K562 (cell line): ENCODE measurements at regions not wholly inside any gene's neighbourhood (a gene's known extent, or its start where the extent isn't known, plus 50 kb on each side); places are given as distances from the start of the nearest gene placed in this dataset.

ENCODE experiments used
- ATAC-seq: fragments of 200-7000 bp; cut with Tn5 transposase; 3 replicates; pipeline ENCODE4 v1.9.1; 2020; ENCODE audit warnings: moderate library complexity
- BruUV-seq: library from RNA; stranded (reverse); fragments of 400-500 nt; replicated peaks from 2 replicates; lab custom pipeline; 2021; lab: Mats Ljungman, UMichigan
- CTCF ChIA-PET: fragments of 300-600 bp; formaldehyde crosslinking; extraction: SDS; loops from one replicate; lab custom pipeline; 2021; ENCODE audit warnings: low intra/inter-chr PET ratio; lab: Yijun Ruan, JAX
- POLR2A ChIA-PET: fragments of 300-600, 350-650 bp; sonication (Branson Sonifier 250); formaldehyde crosslinking; extraction: SDS; loops from one replicate; lab custom pipeline; 2021; ENCODE audit warnings: antibody characterized with exemption, inconsistent platforms; lab: Yijun Ruan, JAX
- DNase-seq, 4 experiments: peaks; one replicate each; pipeline versions ENCODE4 v3.0.0 to v3.0.0-alpha.2; 2011 to 2018; ENCODE audit warnings: low spot score in 3 of 4, mixed read lengths in 3 of 4; ENCODE audit errors: extremely low read depth in 1 of 4
- FAIRE-seq: peaks from 2 replicates; lab custom pipeline; 2011; peaks lifted over from hg19 to GRCh38; lab: Jason Lieb, UNC
- H2AFZ ChIP-seq: 2 replicates; pipeline ENCODE4 v1.6.0; 2011; ENCODE audit warnings: low read depth, low read length, control low read depth, inconsistent platforms
- H3K27ac ChIP-seq: fragments of 200-600 bp; 3 replicates; pipeline ENCODE4 v1.8.0; 2011; ENCODE audit warnings: low read depth, mild to moderate bottlenecking, control low read depth, inconsistent platforms, low read length, moderate library complexity, mixed read lengths; ENCODE audit errors: extremely low read depth
- H3K27me3 ChIP-seq, 2 experiments: fragments of 300-600 bp in 1 of 2; 2 replicates in 1 of 2; 3 replicates in 1 of 2; pipeline versions ENCODE4 v1.6.0 to v1.8.0; 2011; ENCODE audit warnings: inconsistent platforms in 2 of 2, low read length in 2 of 2, mild to moderate bottlenecking in 1 of 2, mixed read lengths in 1 of 2, moderate library complexity in 1 of 2; ENCODE audit not compliant: control insufficient read depth in 2 of 2, insufficient read depth in 2 of 2
- H3K36me3 ChIP-seq: fragments of 300-600 bp; 3 replicates; pipeline ENCODE4 v1.8.0; 2011; ENCODE audit warnings: mild to moderate bottlenecking, low read length, inconsistent platforms; ENCODE audit not compliant: control insufficient read depth, insufficient read depth
- H3K4me1 ChIP-seq, 2 experiments: fragments of 200-600 bp in 1 of 2; replicated peaks in 1 of 2; 2 replicates in 1 of 2; 3 replicates in 1 of 2; pipeline versions ENCODE4 v1.5.1 to v1.8.0; 2011; ENCODE audit warnings: inconsistent platforms in 2 of 2, low read length in 2 of 2, mild to moderate bottlenecking in 1 of 2, mixed read lengths in 1 of 2, moderate library complexity in 1 of 2; ENCODE audit not compliant: control insufficient read depth in 2 of 2, insufficient read depth in 2 of 2
- H3K4me2 ChIP-seq: 2 replicates; pipeline ENCODE4 v1.6.1; 2011; ENCODE audit warnings: low read length, control low read depth, inconsistent platforms, mixed read lengths; ENCODE audit not compliant: insufficient read depth
- H3K4me3 ChIP-seq: fragments of 200-600 bp; sonication (generic), shearing (Covaris generic); 2 replicates; pipeline ENCODE4 v1.5.1; 2016; ENCODE audit warnings: control low read depth, inconsistent platforms
- H3K79me2 ChIP-seq: fragments of 200-600 bp; 3 replicates; pipeline ENCODE4 v1.8.0; 2011; ENCODE audit warnings: low read length, inconsistent platforms; ENCODE audit not compliant: control insufficient read depth, insufficient read depth
- H3K9ac ChIP-seq, 2 experiments: 2 replicates each; pipeline versions ENCODE4 v1.6.0 to v1.6.1; 2011; ENCODE audit warnings: low read depth in 2 of 2, low read length in 2 of 2, control low read depth in 1 of 2, inconsistent platforms in 1 of 2, mild to moderate bottlenecking in 1 of 2, mixed read lengths in 1 of 2; ENCODE audit not compliant: insufficient read depth in 1 of 2
- H3K9me1 ChIP-seq: one replicate; pipeline ENCODE4 v1.6.0; 2011; ENCODE audit warnings: inconsistent platforms, mild to moderate bottlenecking, low read length, moderate library complexity; ENCODE audit not compliant: control insufficient read depth, insufficient read depth
- H3K9me3 ChIP-seq: replicated peaks from 2 replicates; pipeline ENCODE4 v1.5.1; 2011; ENCODE audit warnings: low read depth, low read length, inconsistent platforms; ENCODE audit not compliant: control insufficient read depth, insufficient read depth
- H4K20me1 ChIP-seq: replicated peaks from 2 replicates; pipeline ENCODE4 v1.6.1; 2011; ENCODE audit warnings: low read length, inconsistent platforms, mixed read lengths; ENCODE audit not compliant: control insufficient read depth, insufficient read depth
- BMI1 ChIP-seq: fragments of 150-350 bp; IDR thresholded peaks from 2 replicates; pipeline ENCODE4 v1.6.1; 2014; ENCODE audit warnings: low read length
- E2F1 ChIP-seq: sonication (generic); formaldehyde crosslinking; IDR thresholded peaks from 2 replicates; pipeline ENCODE4 v1.8.1; 2023; ENCODE audit warnings: mild to moderate bottlenecking, missing genetic modification reagents, moderate library complexity
- E2F4 ChIP-seq: sonication (generic); formaldehyde crosslinking; IDR thresholded peaks from 2 replicates; pipeline ENCODE4 v1.8.0; 2022; ENCODE audit warnings: mild to moderate bottlenecking, low read depth, missing genetic modification reagents
- GTF2F1 ChIP-seq: IDR thresholded peaks from 2 replicates; pipeline ENCODE4 v1.6.1; 2011; ENCODE audit warnings: low read depth, low read length, improper control_type of control experiment
- HOXB6 ChIP-seq: fragments of 250-450 bp; sonication (Bioruptor Pico); IDR thresholded peaks from 2 replicates; pipeline ENCODE4 v1.5.1; 2022; ENCODE audit warnings: mild to moderate bottlenecking, borderline replicate concordance
- IFI16 ChIP-seq: fragments of 250-450 bp; sonication (Bioruptor Pico); IDR thresholded peaks from 2 replicates; pipeline ENCODE4 v2.1.2; 2022; ENCODE audit warnings: mild to moderate bottlenecking, inconsistent platforms
- MEF2D ChIP-seq: conservative IDR thresholded peaks from 2 replicates; pipeline ENCODE4 v1.6.1; 2016; ENCODE audit warnings: low read depth, missing genetic modification characterization, missing compliant biosample characterization
- NR1H2 ChIP-seq: sonication (generic); formaldehyde crosslinking; IDR thresholded peaks from 2 replicates; pipeline ENCODE4 v1.4.0; 2020; ENCODE audit warnings: mild to moderate bottlenecking, missing genetic modification reagents
- PHF20 ChIP-seq: fragments of 450-650 bp; IDR thresholded peaks from 2 replicates; pipeline ENCODE4 v1.6.1; 2018; ENCODE audit not compliant: partially characterized antibody
- SIN3A ChIP-seq, 2 experiments: fragments of 150-350 bp in 1 of 2; IDR thresholded peaks; 2 replicates each; pipeline ENCODE4 v1.6.1; 2011 to 2016; ENCODE audit warnings: borderline replicate concordance in 2 of 2, low read depth in 2 of 2, low read length in 2 of 2, mild to moderate bottlenecking in 2 of 2, moderate library complexity in 2 of 2; ENCODE audit not compliant: control insufficient read depth in 1 of 2
- SRSF1 ChIP-seq: fragments of 200-400 bp; formaldehyde crosslinking; IDR thresholded peaks from 2 replicates; pipeline ENCODE4 v1.6.1; 2017; ENCODE audit warnings: mild to moderate bottlenecking, low read depth, low read length, moderate library complexity
- TAF7 ChIP-seq: fragments of 450-650 bp; IDR thresholded peaks from 2 replicates; pipeline ENCODE4 v1.6.1; 2016; ENCODE audit warnings: missing genetic modification characterization, missing compliant biosample characterization
- THRA ChIP-seq: fragments of 450-650 bp; IDR thresholded peaks from 2 replicates; pipeline ENCODE4 v1.6.1; 2017; ENCODE audit warnings: mild to moderate bottlenecking, moderate library complexity
- XRCC5 ChIP-seq: fragments of 200-400 bp; formaldehyde crosslinking; IDR thresholded peaks from 2 replicates; pipeline ENCODE4 v1.6.1; 2017; ENCODE audit warnings: low read depth, mild to moderate bottlenecking, low read length
- ZBTB17 ChIP-seq: fragments of 450-650 bp; formaldehyde crosslinking; IDR thresholded peaks from 2 replicates; pipeline ENCODE4 v1.4.0; 2020; ENCODE audit warnings: mild to moderate bottlenecking
- ZC3H8 ChIP-seq: fragments of 450-650 bp; IDR thresholded peaks from 2 replicates; pipeline ENCODE4 v1.6.1; 2017
- ZKSCAN1 ChIP-seq: fragments of 150-350 bp; IDR thresholded peaks from 2 replicates; pipeline ENCODE4 v1.6.1; 2016; ENCODE audit warnings: low read depth, low read length
- ZNF217 ChIP-seq: sonication (generic); formaldehyde crosslinking; IDR thresholded peaks from 2 replicates; pipeline ENCODE4 v1.8.0; 2022; ENCODE audit warnings: mild to moderate bottlenecking, missing genetic modification reagents
- ZSCAN32 ChIP-seq: fragments of 450-650 bp; formaldehyde crosslinking; IDR thresholded peaks from 2 replicates; pipeline ENCODE4 v1.4.0; 2020; ENCODE audit warnings: mild to moderate bottlenecking, moderate library complexity
- WGBS: fragments of 100-300 bp; shearing (Covaris generic); methylation state at CpG from one replicate; pipeline ENCODE4 v1.1.6; 2016; ENCODE audit warnings: low coverage, mixed read lengths; ENCODE audit not compliant: insufficient coverage; ENCODE audit errors: missing lambda C conversion rate; 5-methylcytosine and 5-hydroxymethylcytosine counted together
- in situ Hi-C: fragments of 300-500 bp; cut with MboI; formaldehyde crosslinking; loops from 4 replicates; pipeline ENCODE4 v1.15.0; 2018; ENCODE audit warnings: inconsistent platforms, mixed read lengths
- intact Hi-C: fragments of 100-400 bp; cut with micrococcal nuclease; formaldehyde crosslinking; loops from 2 replicates; pipeline ENCODE4 v1.14.2; 2022
- TF ChIP-seq, protein P1 (sequence below): fragments of 250-450 bp; sonication (Bioruptor Pico); IDR thresholded peaks from 2 replicates; pipeline ENCODE4 v1.4.0; 2020

GRCh38 chr7:41084381-41084780 lies 618.5 kb downstream of the INHBA start (continued):
- TF ChIP-seq E2F1 (CRISPR knock-in tag) (no peak), ZC3H8 (no peak), GTF2F1 (no peak), ZKSCAN1 (no peak), ZBTB17 (CRISPR knock-in tag) (no peak), ZNF217 (no peak), THRA (no peak)
- TF ChIP-seq, protein P1, sequence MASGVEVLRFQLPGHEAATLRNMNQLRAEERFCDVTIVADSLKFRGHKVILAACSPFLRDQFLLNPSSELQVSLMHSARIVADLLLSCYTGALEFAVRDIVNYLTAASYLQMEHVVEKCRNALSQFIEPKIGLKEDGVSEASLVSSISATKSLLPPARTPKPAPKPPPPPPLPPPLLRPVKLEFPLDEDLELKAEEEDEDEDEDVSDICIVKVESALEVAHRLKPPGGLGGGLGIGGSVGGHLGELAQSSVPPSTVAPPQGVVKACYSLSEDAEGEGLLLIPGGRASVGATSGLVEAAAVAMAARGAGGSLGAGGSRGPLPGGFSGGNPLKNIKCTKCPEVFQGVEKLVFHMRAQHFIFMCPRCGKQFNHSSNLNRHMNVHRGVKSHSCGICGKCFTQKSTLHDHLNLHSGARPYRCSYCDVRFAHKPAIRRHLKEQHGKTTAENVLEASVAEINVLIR (CRISPR knock-in tag) = no peak

DNA sequence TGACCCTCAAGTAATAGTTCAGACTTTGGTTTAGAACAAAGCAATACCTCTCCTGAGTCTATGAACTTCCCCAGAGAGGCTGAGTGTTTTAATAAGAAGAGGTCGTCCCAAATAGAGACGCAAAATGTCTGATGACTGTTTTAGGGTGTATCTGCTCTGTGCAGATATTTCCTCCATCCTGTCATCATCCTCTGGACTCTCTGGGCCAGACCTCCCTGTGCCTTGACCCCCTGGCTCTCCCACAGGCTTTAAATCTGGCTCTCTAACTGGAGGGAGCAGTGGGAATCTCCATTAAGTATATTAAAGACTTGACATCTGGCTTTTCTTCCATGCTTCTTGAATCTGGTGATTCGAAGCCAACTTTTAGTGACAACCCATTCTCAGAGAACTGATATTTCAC lies 633.3 kb downstream of the INHBA start:
- Histone ChIP-seq H4K20me1 (no peaks in the 10 kb centered on the region), H3K9ac (no peak overlapping the region), H3K4me2 (no peak overlapping the region), H3K27me3 (no peaks in the 10 kb centered on the region), H3K27ac (no peak overlapping the region), H3K9me3 (no peaks in the 10 kb centered on the region), H2AFZ (no peak overlapping the region), H3K4me3 (no peak overlapping the region), H3K9me1 (no peaks in the 10 kb centered on the region), H3K36me3 (no peaks in the 10 kb centered on the region), H3K4me1 (no peaks in the 10 kb centered on the region), H3K79me2 (no peaks in the 10 kb centered on the region)
- ATAC-seq (no peak), FAIRE-seq (no peak), DNase-seq (no peak)
- in situ Hi-C loops = no loop called here
- ChIA-PET POLR2A (no interaction called here), CTCF (no interaction called here)
- BruUV-seq = no TSS peak
- intact Hi-C loops = no loop called here
- 4% methylated on average over 3 of the region's 3 CpGs for WGBS
- TF ChIP-seq BMI1 (no peak), PHF20 (no peak), ZSCAN32 (CRISPR knock-in tag) (no peak), MEF2D (no peak), TAF7 (tag) (no peak), SIN3A (IDR thresholded peaks at IDR 0.05; ENCODE audit: borderline replicate concordance in 2 of 2, control insufficient read depth in 1 of 2, low read depth in 2 of 2, low read length in 2 of 2) (no peak), E2F4 (CRISPR knock-in tag) (no peak), XRCC5 (no peak), NR1H2 (no peak), SRSF1 (no peak), IFI16 (CRISPR knock-in tag) (no peak), HOXB6 (CRISPR knock-in tag) (no peak)
